OCI-LY3 (cell line): ENCODE measurements at regions not wholly inside any gene's neighbourhood (a gene's known extent, or its start where the extent isn't known, plus 50 kb on each side); places are given as distances from the start of the nearest gene placed in this dataset.

Source experiments
- CTCF ChIP-seq: fragments of 200-600, 300-600 bp; sonication (generic); IDR thresholded peaks from 2 replicates; pipeline ENCODE4 v1.5.1; 2014; ENCODE audit warnings: antibody characterized with exemption, low read length, low read depth
- EZH2phosphoT487 ChIP-seq: fragments of 200-600 bp; shearing (Covaris generic); IDR thresholded peaks from 2 replicates; pipeline ENCODE4 v1.6.1; 2018; ENCODE audit warnings: antibody characterized with exemption, mixed run types, low read depth

- TF ChIP-seq EZH2phosphoT487, result no peak
- TF ChIP-seq CTCF, result no peak
Measured at GRCh38 chr9:126111556-126111955, 215.1 kb upstream of the MVB12B start.
